ENCODE measurements at regions not wholly inside any gene's neighbourhood (a gene's known extent, or its start where the extent isn't known, plus 50 kb on each side); places are given as distances from the start of the nearest gene placed in this dataset.

- no peaks in the 10 kb centered on the region for H3K9me3 ChIP-seq (ENCODE audit: control insufficient read depth in 1 of 2, insufficient read depth in 1 of 2, low read depth in 1 of 2, low read length in 2 of 2)
- H3K9me2 ChIP-seq (ENCODE audit: insufficient read depth) = no peaks in the 10 kb centered on the region
- POLR2A ChIA-PET = no interaction called here
- H3K9ac ChIP-seq (ENCODE audit: low read length) = no peak overlapping the region
- BruUV-seq (replicated peaks) = no TSS peak
- ATAC-seq (no peak), DNase-seq (ENCODE audit: low read depth, low spot score) (no peak)
- H3K27ac ChIP-seq (ENCODE audit: low read depth, low read length) = no peak overlapping the region
- no peaks in the 10 kb centered on the region for H3K36me3 ChIP-seq (ENCODE audit: control insufficient read depth in 1 of 2, insufficient read depth in 2 of 2, low read length in 2 of 2)
- no peak overlapping the region for H2AFZ ChIP-seq (ENCODE audit: low read depth, low read length, poor library complexity, severe bottlenecking)
- TF ChIP-seq ZFX (IDR thresholded peaks at IDR 0.05) = no peak
- RAD21 ChIA-PET (ENCODE audit: low non-redundant PET in 1 of 2, low total read pairs in 2 of 2, uncharacterized antibody in 2 of 2, unreplicated experiment in 2 of 2) = no interaction called here
- intact Hi-C loops (cut with micrococcal nuclease) = no loop called here
- H4K20me1 ChIP-seq (ENCODE audit: insufficient read depth) = no peaks in the 10 kb centered on the region
- no peaks in the 10 kb centered on the region for H3K79me2 ChIP-seq (ENCODE audit: insufficient read depth, low read length)
- no peaks in the 10 kb centered on the region for H3K4me1 ChIP-seq (ENCODE audit: control insufficient read depth in 1 of 2, insufficient read depth in 2 of 2, low read length in 2 of 2)
- H3K27me3 ChIP-seq (ENCODE audit: insufficient read depth, low read length) = no peaks in the 10 kb centered on the region
- no peak overlapping the region for H3K4me3 ChIP-seq (replicated peaks in 1 of 2; ENCODE audit: low read depth in 1 of 2, low read length in 2 of 2)
- H3K4me2 ChIP-seq (ENCODE audit: low read length) = no peak overlapping the region
- CTCF ChIA-PET = no interaction called here
Measured at GRCh38 chr7:106382929-106383328, 98.1 kb upstream of the NAMPT start.

GRCh38 chr7:106382129-106382528 is 97.3 kb upstream of the NAMPT start:
- no peak overlapping the region for H3K4me2 ChIP-seq (ENCODE audit: low read length)
- no peak overlapping the region for H2AFZ ChIP-seq (ENCODE audit: low read depth, low read length, poor library complexity, severe bottlenecking)
- no peaks in the 10 kb centered on the region for H3K27me3 ChIP-seq (ENCODE audit: insufficient read depth, low read length)
- ChIA-PET CTCF (no interaction called here), POLR2A (no interaction called here), RAD21 (ENCODE audit: low non-redundant PET in 1 of 2, low total read pairs in 2 of 2, uncharacterized antibody in 2 of 2, unreplicated experiment in 2 of 2) (no interaction called here)
- no peaks in the 10 kb centered on the region for H3K9me3 ChIP-seq (ENCODE audit: control insufficient read depth in 1 of 2, insufficient read depth in 1 of 2, low read depth in 1 of 2, low read length in 2 of 2)
- no TSS peak for BruUV-seq (replicated peaks)
- ATAC-seq (no peak), DNase-seq (ENCODE audit: low read depth, low spot score) (no peak)
- H3K27ac ChIP-seq (ENCODE audit: low read depth, low read length) = no peak overlapping the region
- H4K20me1 ChIP-seq (ENCODE audit: insufficient read depth) = no peaks in the 10 kb centered on the region
- H3K79me2 ChIP-seq (ENCODE audit: insufficient read depth, low read length) = no peaks in the 10 kb centered on the region
- no peak overlapping the region for H3K4me3 ChIP-seq (replicated peaks in 1 of 2; ENCODE audit: low read depth in 1 of 2, low read length in 2 of 2)
- TF ChIP-seq CEBPB (IDR thresholded peaks at IDR 0.05; ENCODE audit: low read depth) (no peak), YY1 (IDR thresholded peaks at IDR 0.05; ENCODE audit: extremely low read depth, insufficient replicate concordance, low read depth, low read length) (no peak), EZH2phosphoT487 (IDR thresholded peaks at IDR 0.05; ENCODE audit: borderline replicate concordance) (no peak), CTCF (IDR thresholded peaks at IDR 0.05 in 2 of 3, conservative IDR thresholded peaks at IDR 0.05 in 1 of 3; ENCODE audit: borderline replicate concordance in 1 of 3, insufficient read depth in 1 of 3, low read depth in 2 of 3, low read length in 2 of 3) (no peak), ZNF274 (IDR thresholded peaks at IDR 0.05; ENCODE audit: low read depth, low read length) (no peak), EZH2 (IDR thresholded peaks at IDR 0.05) (no peak), EGR1 (IDR thresholded peaks at IDR 0.05; ENCODE audit: low read depth) (no peak), MAX (IDR thresholded peaks at IDR 0.05) (no peak), RAD21 (IDR thresholded peaks at IDR 0.05; ENCODE audit: low read depth) (no peak), SRF (IDR thresholded peaks at IDR 0.05; ENCODE audit: low read depth) (no peak), ZFX (IDR thresholded peaks at IDR 0.05) (no peak), ZBTB33 (IDR thresholded peaks at IDR 0.05; ENCODE audit: extremely low read depth, insufficient replicate concordance, low read length) (no peak)
- intact Hi-C loops (cut with micrococcal nuclease) = no loop called here
- H3K9ac ChIP-seq (ENCODE audit: low read length) = no peak overlapping the region
- no peaks in the 10 kb centered on the region for H3K36me3 ChIP-seq (ENCODE audit: control insufficient read depth in 1 of 2, insufficient read depth in 2 of 2, low read length in 2 of 2)
- no peaks in the 10 kb centered on the region for H3K9me2 ChIP-seq (ENCODE audit: insufficient read depth)
- no peaks in the 10 kb centered on the region for H3K4me1 ChIP-seq (ENCODE audit: control insufficient read depth in 1 of 2, insufficient read depth in 2 of 2, low read length in 2 of 2)

Measured in HCT116 (cell line).